Neuronal stem cell (in vitro differentiated cells): ENCODE measurements at regions not wholly inside any gene's neighbourhood (a gene's known extent, or its start where the extent isn't known, plus 50 kb on each side); places are given as distances from the start of the nearest gene placed in this dataset.

Experiments
- DNase-seq: peaks from one replicate; pipeline ENCODE4 v3.0.0-alpha.2; 2013; ENCODE audit warnings: low spot score
- H2AFZ ChIP-seq: one replicate; pipeline ENCODE4 v1.6.1; 2013; ENCODE audit warnings: mild to moderate bottlenecking, low read length, inconsistent platforms
- H2AK5ac ChIP-seq: 2 replicates; pipeline ENCODE4 v1.6.1; 2013; ENCODE audit warnings: low read depth, mild to moderate bottlenecking, inconsistent platforms, low read length, moderate library complexity, mixed read lengths
- H2BK120ac ChIP-seq: 2 replicates; pipeline ENCODE4 v1.6.1; 2013; ENCODE audit warnings: low read depth, mild to moderate bottlenecking, inconsistent platforms, low read length, moderate library complexity, mixed read lengths
- H2BK12ac ChIP-seq: one replicate; pipeline ENCODE4 v1.6.1; 2013; ENCODE audit warnings: low read length, inconsistent platforms
- H2BK15ac ChIP-seq: 2 replicates; pipeline ENCODE4 v1.6.1; 2013; ENCODE audit warnings: mild to moderate bottlenecking, low read length, inconsistent platforms, mixed read lengths
- H2BK5ac ChIP-seq: one replicate; pipeline ENCODE4 v1.6.1; 2013; ENCODE audit warnings: inconsistent platforms, mild to moderate bottlenecking, low read length, moderate library complexity
- H3K14ac ChIP-seq: one replicate; pipeline ENCODE4 v1.6.1; 2013; ENCODE audit warnings: low read length, inconsistent platforms
- H3K18ac ChIP-seq: 2 replicates; pipeline ENCODE4 v1.6.1; 2013; ENCODE audit warnings: low read length, inconsistent platforms
- H3K23ac ChIP-seq: 2 replicates; pipeline ENCODE4 v1.6.1; 2013; ENCODE audit warnings: low read depth, mild to moderate bottlenecking, mixed read lengths, low read length, inconsistent platforms; ENCODE audit not compliant: poor library complexity
- H3K27ac ChIP-seq: replicated peaks from 3 replicates; pipeline ENCODE4 v1.5.1; 2013; ENCODE audit warnings: low read length, inconsistent platforms
- H3K27me3 ChIP-seq, 3 experiments: 2 replicates each; pipeline ENCODE4 v1.6.1; 2013; ENCODE audit warnings: low read length in 3 of 3, mild to moderate bottlenecking in 2 of 3, inconsistent platforms in 1 of 3, low read depth in 1 of 3, mixed read lengths in 1 of 3, moderate library complexity in 1 of 3; ENCODE audit not compliant: control insufficient read depth in 3 of 3, insufficient read depth in 3 of 3
- H3K36me3 ChIP-seq, 2 donors: replicated peaks in 1 of 2; 2 replicates each; pipeline ENCODE4 v1.6.1; 2013; ENCODE audit warnings: low read length in 2 of 2; ENCODE audit not compliant: control insufficient read depth in 2 of 2, insufficient read depth in 2 of 2
- H3K4ac ChIP-seq: 2 replicates; pipeline ENCODE4 v1.6.1; 2013; ENCODE audit warnings: inconsistent platforms, mild to moderate bottlenecking, low read length, moderate library complexity
- H3K4me1 ChIP-seq, 2 donors: 1 replicate in 1 of 2; 2 replicates in 1 of 2; pipeline ENCODE4 v1.6.1; 2013; ENCODE audit warnings: low read length in 2 of 2, low read depth in 1 of 2; ENCODE audit not compliant: control insufficient read depth in 2 of 2, insufficient read depth in 1 of 2
- H3K4me2 ChIP-seq: one replicate; pipeline ENCODE4 v1.6.1; 2013; ENCODE audit warnings: mild to moderate bottlenecking, low read length, inconsistent platforms; ENCODE audit not compliant: insufficient read depth, poor library complexity, severe bottlenecking
- H3K4me3 ChIP-seq, 2 donors: 2 replicates each; pipeline ENCODE4 v1.5.1; 2013; ENCODE audit warnings: low read length in 2 of 2, mild to moderate bottlenecking in 2 of 2, inconsistent platforms in 1 of 2, moderate library complexity in 1 of 2
- H3K79me1 ChIP-seq: one replicate; pipeline ENCODE4 v1.6.1; 2013; ENCODE audit warnings: low read depth, mild to moderate bottlenecking, inconsistent platforms, low read length, moderate library complexity
- H3K9ac ChIP-seq: one replicate; pipeline ENCODE4 v1.6.1; 2013; ENCODE audit warnings: mild to moderate bottlenecking, low read depth, low read length, inconsistent platforms; ENCODE audit not compliant: poor library complexity
- H3K9me3 ChIP-seq, 2 donors: replicated peaks in 1 of 2; 2 replicates each; pipeline versions ENCODE3 to v1.6.1; 2013; ENCODE audit warnings: low read length in 2 of 2, mild to moderate bottlenecking in 2 of 2, inconsistent platforms in 1 of 2, low read depth in 1 of 2, mixed read lengths in 1 of 2, moderate library complexity in 1 of 2; ENCODE audit not compliant: control insufficient read depth in 2 of 2, insufficient read depth in 1 of 2
- H4K8ac ChIP-seq: one replicate; pipeline ENCODE4 v1.6.1; 2013; ENCODE audit warnings: low read depth, mild to moderate bottlenecking, inconsistent platforms, low read length, moderate library complexity
- H4K91ac ChIP-seq: one replicate; pipeline ENCODE4 v1.6.1; 2013; ENCODE audit warnings: low read length, low read depth, mild to moderate bottlenecking, inconsistent platforms; ENCODE audit not compliant: poor library complexity
- WGBS, 2 donors: extraction: QIAGEN DNeasy Blood & Tissue Kit; methylation state at CpG; one replicate each; pipeline ENCODE4 v1.1.7; 2013; ENCODE audit warnings: missing lambda C conversion rate in 2 of 2, mixed read lengths in 1 of 2; ENCODE audit not compliant: insufficient read length in 2 of 2, insufficient replicate concordance in 1 of 2; ENCODE audit errors: extremely low coverage in 2 of 2; 5-methylcytosine and 5-hydroxymethylcytosine counted together

GRCh38 chr1:157367870-157368269, 184.4 kb downstream of the FCRL5 start:
- no peak overlapping the region for H2BK12ac ChIP-seq
- no peak overlapping the region for H3K27ac ChIP-seq
- no peak overlapping the region for H4K91ac ChIP-seq
- peaks cover 0 to 2% of the 10 kb centered on the region in 2 donors for H3K4me1 ChIP-seq
- no peak overlapping the region for H3K18ac ChIP-seq
- H3K27me3 ChIP-seq: no peaks in the 10 kb centered on the region
- H2AFZ ChIP-seq: no peak overlapping the region
- no peak overlapping the region for H3K4me2 ChIP-seq
- H3K4ac ChIP-seq: no peak overlapping the region
- H2BK15ac ChIP-seq: no peak overlapping the region
- peaks cover 0 to 2% of the 10 kb centered on the region in 2 donors for H3K9me3 ChIP-seq
- no peak overlapping the region for H2BK5ac ChIP-seq
- no peaks in the 10 kb centered on the region for H3K79me1 ChIP-seq
- no peak overlapping the region for H4K8ac ChIP-seq
- H3K23ac ChIP-seq: no peak overlapping the region
- H3K36me3 ChIP-seq: no peaks in the 10 kb centered on the region
- H3K9ac ChIP-seq: no peak overlapping the region
- no peak overlapping the region for H2AK5ac ChIP-seq
- no peak for DNase-seq
- no peak overlapping the region for H3K14ac ChIP-seq
- no peak overlapping the region for H2BK120ac ChIP-seq
- no peak overlapping the region for H3K4me3 ChIP-seq

GRCh38 chr1:157367091-157367739, 185.1 kb downstream of the FCRL5 start:
- Histone ChIP-seq H2AFZ (no peak overlapping the region), H3K9ac (no peak overlapping the region)

DNA sequence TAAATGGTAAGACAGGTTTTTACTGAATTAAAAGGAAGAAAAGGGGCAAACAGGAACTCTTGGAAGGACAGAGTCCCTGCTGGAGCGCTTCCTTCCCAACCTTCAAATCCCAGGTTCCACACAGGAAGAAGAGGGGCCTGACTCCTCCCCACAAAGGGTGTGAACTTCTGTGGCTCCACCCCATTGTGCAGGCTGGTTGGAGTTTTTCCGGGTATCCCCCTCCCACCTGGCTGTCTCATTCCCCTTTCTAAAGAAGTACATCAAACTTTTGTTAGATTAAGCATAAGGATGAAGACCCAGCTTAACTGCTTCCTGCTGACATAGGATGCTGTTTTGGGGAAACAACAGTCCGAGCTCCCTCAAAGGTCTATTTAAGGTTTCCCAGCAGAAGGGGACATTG, 187.7 kb downstream of the FCRL5 start:
- Histone ChIP-seq H3K4me3 (no peak overlapping the region), H2BK15ac (no peak overlapping the region), H2AK5ac (no peak overlapping the region), H3K23ac (no peak overlapping the region), H3K36me3 (no peaks in the 10 kb centered on the region), H2BK120ac (no peak overlapping the region), H3K27me3 (no peaks in the 10 kb centered on the region), H4K8ac (no peak overlapping the region), H3K9me3 (peaks cover 0 to 2% of the 10 kb centered on the region in 2 donors), H3K18ac (no peak overlapping the region), H3K4ac (no peak overlapping the region), H3K4me2 (no peak overlapping the region), H4K91ac (no peak overlapping the region), H2AFZ (no peak overlapping the region), H3K9ac (no peak overlapping the region), H3K4me1 (peaks cover 0 to 2% of the 10 kb centered on the region in 2 donors), H3K14ac (no peak overlapping the region), H3K27ac (no peak overlapping the region), H2BK12ac (no peak overlapping the region), H2BK5ac (no peak overlapping the region), H3K79me1 (no peaks in the 10 kb centered on the region)
- DNase-seq: no peak
- no CpG with 5 or more reads among the region's 3 CpGs for WGBS, 2 donors

More at GRCh38 chr1:157367091-157367739, 185.1 kb downstream of the FCRL5 start:
- no peaks in the 10 kb centered on the region for H3K36me3 ChIP-seq
- no peak overlapping the region for H2AK5ac ChIP-seq
- no peak overlapping the region for H4K8ac ChIP-seq
- DNase-seq: no peak
- no CpG with 5 or more reads among the region's 3 CpGs for WGBS, 2 donors
- H2BK12ac ChIP-seq: no peak overlapping the region
- no peaks in the 10 kb centered on the region for H3K79me1 ChIP-seq
- H3K27ac ChIP-seq: no peak overlapping the region
- H2BK5ac ChIP-seq: no peak overlapping the region
- no peak overlapping the region for H3K4ac ChIP-seq
- H3K18ac ChIP-seq: no peak overlapping the region
- no peak overlapping the region for H3K4me2 ChIP-seq
- no peak overlapping the region for H2BK15ac ChIP-seq
- no peak overlapping the region for H3K14ac ChIP-seq
- no peak overlapping the region for H3K4me3 ChIP-seq
- no peak overlapping the region for H4K91ac ChIP-seq
- H2BK120ac ChIP-seq: no peak overlapping the region
- no peaks in the 10 kb centered on the region for H3K27me3 ChIP-seq
- H3K9me3 ChIP-seq: peaks cover 0 to 2% of the 10 kb centered on the region in 2 donors
- H3K4me1 ChIP-seq: peaks cover 0 to 2% of the 10 kb centered on the region in 2 donors
- no peak overlapping the region for H3K23ac ChIP-seq

- no peak overlapping the region for H2BK120ac ChIP-seq
- WGBS, 2 donors: no CpG with 5 or more reads among the region's 7 CpGs
- no peak overlapping the region for H2BK15ac ChIP-seq
- H3K4me1 ChIP-seq: peaks cover 0 to 2% of the 10 kb centered on the region in 2 donors
- no peak overlapping the region for H3K4me3 ChIP-seq
- no peak overlapping the region for H2BK5ac ChIP-seq
- H2AK5ac ChIP-seq: no peak overlapping the region
- no peak overlapping the region for H4K91ac ChIP-seq
- no peak overlapping the region for H3K27ac ChIP-seq
- H2AFZ ChIP-seq: no peak overlapping the region
- no peaks in the 10 kb centered on the region for H3K79me1 ChIP-seq
- no peak for DNase-seq
- no peak overlapping the region for H3K4ac ChIP-seq
- no peak overlapping the region for H2BK12ac ChIP-seq
- H3K36me3 ChIP-seq: no peaks in the 10 kb centered on the region
- no peak overlapping the region for H3K14ac ChIP-seq
- H3K27me3 ChIP-seq: no peaks in the 10 kb centered on the region
- no peak overlapping the region for H3K4me2 ChIP-seq
- no peak overlapping the region for H4K8ac ChIP-seq
- H3K9ac ChIP-seq: no peak overlapping the region
- peak overlapping the region; percentile 35 for H3K18ac ChIP-seq
- no peak overlapping the region for H3K23ac ChIP-seq
- peaks cover 0 to 2% of the 10 kb centered on the region in 2 donors for H3K9me3 ChIP-seq
Observed at GRCh38 chr1:157363660-157364140, 188.6 kb downstream of the FCRL5 start.
